GM23248 (cell line): ENCODE measurements at regions not wholly inside any gene's neighbourhood (a gene's known extent, or its start where the extent isn't known, plus 50 kb on each side); places are given as distances from the start of the nearest gene placed in this dataset.
A peak's percentile ranks its signal among the peaks of the same experiment; 100 is the strongest.

Source experiments
- EZH2 ChIP-seq: fragments of 200-600 bp; sonication (generic); IDR thresholded peaks from 2 replicates; pipeline ENCODE4 v1.6.1; 2018; ENCODE audit warnings: antibody characterized with exemption, mild to moderate bottlenecking; ENCODE audit not compliant: insufficient read depth, poor library complexity, severe bottlenecking
- EZH2phosphoT487 ChIP-seq: fragments of 200-600 bp; sonication (generic); IDR thresholded peaks from 2 replicates; pipeline ENCODE4 v1.6.1; 2018; ENCODE audit warnings: antibody characterized with exemption, moderate library complexity, mild to moderate bottlenecking, low read depth; ENCODE audit not compliant: insufficient read depth

DNA sequence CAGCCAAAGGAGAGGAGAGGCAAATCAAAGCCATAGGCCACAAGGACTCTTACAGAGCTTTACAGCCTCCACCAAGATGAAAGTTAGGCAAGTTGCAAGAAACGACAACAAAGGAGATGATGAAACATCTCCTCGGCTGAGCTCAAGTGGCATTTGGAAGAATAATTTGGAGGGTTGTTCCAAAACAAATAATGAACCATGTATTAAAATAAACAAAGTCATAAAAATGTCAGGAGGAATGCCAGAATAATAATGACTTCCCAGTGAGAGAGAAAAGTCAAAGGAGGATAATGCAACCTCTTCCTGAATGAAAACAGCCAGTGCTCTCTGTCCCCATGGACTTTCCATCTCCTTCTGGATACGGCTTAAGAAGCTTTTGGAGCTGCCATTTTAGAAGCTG, 371.4 kb upstream of the ID4 start:
- TF ChIP-seq EZH2 (no peak), EZH2phosphoT487 (peak; percentile 79; the same call in 1 of the 2 replicates)
